HG02763 (cell line): ENCODE measurements at regions not wholly inside any gene's neighbourhood (a gene's known extent, or its start where the extent isn't known, plus 50 kb on each side); places are given as distances from the start of the nearest gene placed in this dataset.
"Not testable (repeated sequence)": the region's sequence is repeated elsewhere in the genome, so short reads cannot be mapped to it uniquely, and the experiment has no call there.

Experiments used
- ATAC-seq: cut with Tn5 transposase; IDR thresholded peaks from one replicate; pipeline ENCODE4 v1.9.1; 2021; ENCODE audit warnings: mild to moderate bottlenecking, moderate library complexity; ENCODE audit not compliant: unreplicated experiment

DNA sequence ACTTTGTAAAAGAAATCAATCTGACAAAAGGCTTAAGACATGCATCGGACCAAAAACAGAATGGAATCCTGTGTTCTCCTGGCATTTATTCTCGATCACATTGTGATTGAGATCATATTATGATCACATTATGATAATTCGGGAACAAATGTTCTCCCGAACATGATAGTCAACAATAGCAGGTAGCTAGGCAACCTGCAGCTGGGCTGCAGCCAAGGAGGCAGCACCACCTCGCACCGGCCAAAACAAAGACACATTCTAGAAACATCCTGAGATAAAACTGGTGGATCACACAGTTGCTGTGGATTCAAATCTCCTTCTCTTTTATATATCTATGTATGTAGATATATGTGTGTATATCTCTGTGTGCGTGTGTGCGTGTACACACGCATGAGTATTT lies 480.6 kb upstream of the CYLC2 start:
- no peak for ATAC-seq

DNA sequence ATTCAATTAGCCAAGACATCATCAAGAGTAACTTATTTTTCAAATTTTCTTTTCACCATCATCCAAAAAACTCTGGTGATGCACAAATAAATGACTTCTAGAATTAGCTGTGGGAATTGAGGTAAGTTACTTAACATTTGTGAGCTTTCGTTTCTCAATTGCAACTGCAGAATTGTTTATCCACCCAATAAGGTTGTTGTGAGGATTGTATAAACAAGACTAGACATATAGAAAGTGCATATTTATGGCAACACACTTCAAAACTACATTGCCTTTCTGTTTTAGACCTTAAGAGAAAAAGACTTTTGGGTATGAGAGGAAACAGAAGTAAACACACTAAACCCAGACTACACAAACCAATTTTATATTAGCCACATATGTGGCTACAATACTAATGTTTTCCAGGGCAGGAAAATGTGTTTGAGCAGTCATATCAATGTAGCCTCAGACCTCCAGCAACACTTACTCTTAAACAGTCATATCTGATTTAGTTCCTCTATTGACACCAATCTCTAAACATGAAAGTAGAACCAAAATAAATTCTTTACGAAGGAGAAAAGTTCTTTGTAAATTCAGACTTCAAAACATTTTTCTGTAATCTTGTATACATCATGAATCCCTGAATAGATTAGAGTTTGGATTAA lies 488.0 kb upstream of the CYLC2 start:
- no peak for ATAC-seq

DNA sequence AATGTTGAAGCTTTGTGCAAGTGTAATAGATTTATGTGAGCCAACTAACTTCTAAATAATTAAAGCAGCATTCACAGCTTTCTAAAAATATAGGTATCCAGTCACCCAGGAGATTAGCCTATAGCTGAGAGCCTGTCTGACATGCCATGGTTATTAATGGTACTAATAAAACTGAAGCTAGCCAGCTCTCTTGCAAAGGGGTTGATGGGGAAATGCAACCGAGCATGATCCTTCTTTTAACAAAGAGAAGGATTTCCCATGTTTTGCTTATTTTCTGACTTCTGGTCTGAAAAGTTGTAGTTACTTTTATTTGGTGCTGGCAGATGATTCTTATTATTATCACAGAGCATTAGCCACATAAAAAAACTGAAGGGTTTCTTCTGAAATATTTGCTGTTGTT lies 488.7 kb upstream of the CYLC2 start:
- ATAC-seq, result no peak

DNA sequence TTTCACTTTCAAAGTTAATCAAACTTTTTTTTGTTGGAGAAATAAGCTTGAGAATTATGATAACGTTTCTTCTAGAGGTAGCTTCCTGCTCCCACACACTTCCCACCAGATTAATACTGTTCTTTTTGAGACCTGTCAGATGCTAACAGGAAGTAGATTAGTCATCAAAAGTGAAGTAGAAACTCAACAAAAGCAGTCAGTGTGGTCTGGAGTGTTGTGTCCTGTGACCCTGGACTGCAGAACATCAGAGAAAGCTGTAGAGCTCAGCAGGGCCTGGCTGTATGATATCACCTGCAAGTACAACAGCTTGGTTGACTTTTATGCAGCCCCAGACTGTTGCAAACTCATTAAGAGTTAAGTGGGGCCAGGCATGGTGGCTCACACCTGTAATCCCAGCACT lies 495.7 kb upstream of the CYLC2 start:
- no peak for ATAC-seq

DNA sequence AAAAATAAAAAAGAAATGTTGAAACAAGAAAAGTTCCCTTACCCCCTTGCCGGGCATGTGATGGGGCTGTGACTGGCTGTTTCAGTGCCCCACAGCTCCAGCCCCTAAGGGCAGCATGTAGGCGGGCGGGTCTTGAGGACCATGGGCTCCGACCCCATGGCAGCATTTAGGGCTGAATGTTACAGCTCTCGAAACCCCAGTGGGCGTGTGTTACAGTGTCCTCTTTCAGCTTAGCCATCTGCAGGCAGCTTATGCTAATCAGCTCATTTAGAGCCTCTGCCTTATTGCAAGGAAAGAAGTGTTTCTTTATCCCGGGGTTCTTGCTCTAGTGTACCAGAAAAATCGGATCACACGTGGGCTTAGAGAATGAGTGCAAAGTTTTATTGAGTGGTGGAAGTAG lies 497.4 kb upstream of the CYLC2 start:
- no peak for ATAC-seq

DNA sequence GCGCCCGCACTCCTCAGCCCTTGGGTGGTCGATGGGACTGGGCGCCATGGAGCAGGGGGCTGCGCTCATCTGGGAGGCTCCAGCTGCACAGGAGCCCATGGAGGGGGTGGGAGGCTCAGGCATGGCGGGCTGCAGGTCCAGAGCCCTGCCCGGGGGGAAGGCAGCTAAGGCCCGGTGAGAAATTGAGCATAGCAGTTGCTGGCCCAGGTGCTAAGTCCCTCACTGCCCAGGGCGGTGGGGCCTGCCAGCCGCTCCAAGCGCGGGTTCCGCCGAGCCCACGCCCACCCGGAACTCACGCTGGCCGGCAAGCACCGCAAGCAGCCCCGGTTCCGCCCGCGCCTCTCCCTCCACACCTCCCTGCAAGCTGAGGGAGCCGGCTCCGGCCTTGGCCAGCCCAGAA lies 508.2 kb upstream of the CYLC2 start:
- not testable (repeated sequence) for ATAC-seq

DNA sequence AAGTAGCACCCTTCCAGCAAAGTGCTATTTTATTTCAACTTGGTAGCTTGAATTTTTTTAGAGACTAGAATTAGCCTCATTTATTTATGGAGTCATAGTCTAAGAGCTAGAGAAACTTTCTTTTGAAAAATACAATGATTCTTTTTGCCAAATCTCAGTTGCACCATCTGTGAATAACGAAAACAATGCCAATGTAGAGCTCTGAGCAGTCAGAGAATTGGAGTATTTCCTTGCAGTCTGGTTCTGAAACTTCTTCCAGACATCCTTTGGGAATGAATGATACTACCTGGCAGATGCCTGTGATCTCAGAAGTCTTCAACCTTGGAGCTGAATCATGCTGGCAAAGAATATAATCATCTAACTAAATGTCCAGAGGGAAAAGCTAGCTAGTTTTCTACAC lies 511.5 kb upstream of the CYLC2 start:
- no peak for ATAC-seq

DNA sequence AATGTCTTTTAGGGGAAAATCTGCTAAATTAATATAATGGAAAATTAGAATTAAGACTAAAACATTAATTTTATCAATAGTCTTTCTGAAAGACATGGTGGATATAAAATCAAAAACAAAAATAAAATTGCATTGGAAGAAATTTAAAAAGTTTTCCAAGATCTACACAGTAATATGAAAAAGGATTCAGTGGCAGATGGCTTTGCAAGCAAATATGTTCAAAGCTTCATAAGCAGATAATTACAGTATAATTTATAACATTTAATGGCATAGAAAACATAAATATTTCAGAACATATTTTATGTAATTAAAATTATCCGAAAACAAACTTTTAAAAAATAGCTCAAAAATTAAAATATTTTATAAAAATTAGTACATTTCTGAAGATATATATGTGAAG lies 512.4 kb upstream of the CYLC2 start:
- no peak for ATAC-seq

DNA sequence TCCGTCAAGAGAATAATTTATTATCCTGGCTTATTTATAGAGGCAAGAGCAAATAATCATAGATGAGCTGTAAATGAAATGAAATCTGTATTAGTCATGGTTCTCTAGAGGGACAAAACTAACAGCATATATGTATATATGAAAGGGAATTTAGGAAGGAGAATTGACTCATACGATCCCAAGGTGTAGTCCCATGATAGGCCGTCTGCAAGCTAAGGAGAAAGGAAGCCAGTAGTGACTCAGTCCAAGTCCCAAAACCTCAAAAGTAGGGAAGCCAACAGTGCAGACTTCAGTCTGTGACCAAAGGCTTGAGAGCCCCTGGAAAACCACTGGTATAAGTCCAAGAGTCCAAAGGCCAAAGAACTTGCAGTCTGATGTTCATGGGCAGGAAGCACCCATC lies 515.9 kb upstream of the CYLC2 start:
- ATAC-seq, result no peak

DNA sequence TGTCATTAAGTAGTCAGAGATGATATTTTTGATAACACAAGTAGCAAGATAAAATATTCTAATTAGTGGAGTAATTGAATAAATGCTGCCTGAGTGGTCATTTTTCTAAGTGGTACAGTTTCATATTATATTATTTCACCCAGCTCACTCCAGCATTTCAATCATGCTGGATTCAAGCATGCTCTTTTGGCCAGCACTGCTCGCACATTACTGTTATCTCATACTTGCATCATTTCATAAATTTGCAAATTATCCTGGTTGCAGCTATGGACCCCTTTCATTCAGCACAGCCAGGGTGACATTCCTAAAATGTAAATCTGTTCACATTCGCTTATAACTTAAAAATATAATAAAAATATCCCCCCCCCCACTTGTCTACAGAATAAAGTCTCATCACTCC lies 520.8 kb upstream of the CYLC2 start:
- ATAC-seq, result no peak

DNA sequence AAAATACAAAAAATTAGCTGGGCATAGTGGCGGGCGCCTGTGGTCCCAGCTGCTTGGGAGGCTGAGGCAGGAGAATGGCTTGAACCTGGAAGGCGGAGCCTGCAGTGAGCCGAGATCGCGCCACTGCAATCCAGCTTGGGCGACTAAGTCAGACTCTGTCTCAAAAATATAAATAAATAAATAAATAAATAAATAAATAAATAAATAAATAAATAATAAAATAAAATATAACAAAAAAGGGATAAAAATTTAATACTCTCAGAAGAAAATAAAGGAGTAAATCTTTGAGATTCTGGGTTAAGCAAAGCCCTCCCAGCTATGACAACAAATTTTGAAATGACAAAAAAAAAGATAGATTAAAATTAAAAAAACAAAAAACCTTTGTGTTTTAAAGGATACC lies 525.7 kb upstream of the CYLC2 start:
- not testable (repeated sequence) for ATAC-seq

DNA sequence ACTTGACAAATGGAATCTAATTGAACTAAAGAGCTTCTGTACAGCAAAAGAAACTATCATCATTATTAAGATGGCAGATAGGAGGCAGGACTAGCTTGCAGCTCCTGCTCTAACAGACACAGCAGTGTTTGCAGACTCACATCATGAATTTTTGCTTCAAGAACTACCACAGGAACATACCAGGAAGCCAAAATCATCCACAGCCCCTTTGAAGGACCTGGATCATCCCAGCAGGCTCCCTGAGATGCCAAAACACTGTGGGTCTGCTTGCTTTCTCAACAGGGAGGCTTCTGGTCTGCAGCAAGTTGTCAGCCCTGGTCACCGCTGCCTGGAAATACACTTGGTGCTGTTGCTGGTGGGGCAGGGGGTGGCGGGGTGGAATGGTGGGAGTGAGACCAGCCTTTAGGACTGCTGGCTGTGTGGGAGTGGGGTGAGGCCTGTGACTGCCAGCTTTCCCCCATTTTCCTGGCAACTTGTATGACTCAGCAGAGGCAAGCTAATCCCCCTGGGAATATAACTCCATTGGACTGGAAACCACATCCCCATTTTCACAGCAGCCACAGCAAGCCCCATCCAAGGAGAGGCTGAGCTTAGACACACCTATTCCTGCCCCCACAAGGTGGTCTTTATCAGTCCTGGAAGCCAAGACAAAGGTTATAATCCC lies 533.8 kb upstream of the CYLC2 start:
- no peak for ATAC-seq

DNA sequence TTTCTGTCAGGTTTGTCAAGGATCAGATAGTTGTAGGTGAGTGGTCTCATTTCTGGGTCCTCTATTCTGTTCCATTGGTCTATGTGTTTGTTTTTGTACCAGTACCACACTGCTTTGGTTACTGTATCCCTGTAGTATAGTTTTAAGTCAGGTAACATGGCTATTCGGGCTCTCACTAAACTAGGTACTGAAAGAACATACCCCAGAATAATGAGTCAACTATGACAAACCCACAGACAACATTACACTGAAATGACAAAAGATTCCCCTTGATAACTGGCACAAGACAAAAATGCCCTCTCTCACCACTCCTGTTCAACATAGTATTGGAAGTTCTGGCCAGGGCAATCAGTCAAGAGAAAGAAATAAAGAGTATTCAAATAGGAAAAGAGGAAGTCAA lies 535.3 kb upstream of the CYLC2 start:
- no peak for ATAC-seq

DNA sequence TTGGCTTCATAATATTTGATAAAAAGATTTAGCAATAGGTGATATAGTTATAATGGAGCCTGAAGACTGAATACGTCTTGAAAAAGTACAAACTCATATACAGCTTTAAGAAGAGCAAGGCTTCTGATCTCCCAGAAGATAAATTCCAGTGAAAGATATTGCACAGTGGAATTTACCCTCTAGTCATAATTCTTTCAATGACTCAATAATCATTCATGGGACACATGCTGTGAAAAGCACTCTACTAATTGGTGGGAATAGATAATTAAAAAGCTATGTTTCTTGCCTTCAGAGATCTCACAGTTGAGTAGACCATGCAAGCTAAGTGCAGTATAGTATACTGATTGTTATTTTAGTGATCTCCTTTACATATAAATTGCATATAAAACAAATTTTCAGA lies 538.6 kb upstream of the CYLC2 start:
- no peak for ATAC-seq

DNA sequence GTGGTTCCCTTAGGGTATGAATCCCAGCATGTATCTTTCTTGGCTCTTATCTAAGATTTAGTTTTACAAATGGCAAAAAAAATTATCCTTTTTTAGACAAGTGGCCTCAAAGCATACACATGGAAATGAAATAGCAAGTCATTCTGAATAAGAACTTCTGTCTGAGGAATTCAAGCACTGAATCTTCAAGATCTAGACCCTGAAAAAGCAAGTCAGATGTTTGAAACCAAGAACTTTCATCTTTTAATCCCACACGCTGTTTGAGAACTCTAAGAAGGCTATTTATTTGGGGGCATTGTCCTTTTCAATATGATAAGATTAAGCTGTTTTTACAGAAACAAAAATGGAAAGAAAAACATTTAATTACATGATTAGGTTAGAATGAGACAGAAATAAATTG lies 549.2 kb upstream of the CYLC2 start:
- no peak for ATAC-seq

DNA sequence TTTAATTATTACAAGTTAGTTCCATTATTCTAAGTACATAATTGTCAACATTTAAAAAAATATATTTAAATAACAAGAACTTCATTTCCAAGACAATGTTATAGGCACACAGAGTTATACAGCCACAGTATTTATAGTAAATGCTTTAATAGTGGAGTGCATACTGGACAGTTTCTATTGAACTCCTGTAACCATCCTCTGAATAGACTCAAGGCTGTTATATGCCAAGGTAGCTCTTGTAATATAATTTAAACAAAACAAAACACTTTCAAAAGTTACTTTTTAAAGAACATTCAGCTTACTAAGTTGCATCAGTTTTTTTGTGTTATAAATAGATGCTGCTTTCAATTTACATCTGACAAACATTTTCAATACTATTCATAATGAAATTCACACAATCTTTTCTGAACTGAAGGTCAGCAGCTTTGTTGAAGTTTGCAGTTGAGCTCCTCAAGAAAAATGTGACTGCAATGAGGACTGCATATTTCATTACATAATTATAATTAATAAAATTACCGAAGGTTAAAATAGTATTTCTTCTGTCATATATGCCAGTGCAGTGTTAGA lies 549.9 kb upstream of the CYLC2 start:
- no peak for ATAC-seq

DNA sequence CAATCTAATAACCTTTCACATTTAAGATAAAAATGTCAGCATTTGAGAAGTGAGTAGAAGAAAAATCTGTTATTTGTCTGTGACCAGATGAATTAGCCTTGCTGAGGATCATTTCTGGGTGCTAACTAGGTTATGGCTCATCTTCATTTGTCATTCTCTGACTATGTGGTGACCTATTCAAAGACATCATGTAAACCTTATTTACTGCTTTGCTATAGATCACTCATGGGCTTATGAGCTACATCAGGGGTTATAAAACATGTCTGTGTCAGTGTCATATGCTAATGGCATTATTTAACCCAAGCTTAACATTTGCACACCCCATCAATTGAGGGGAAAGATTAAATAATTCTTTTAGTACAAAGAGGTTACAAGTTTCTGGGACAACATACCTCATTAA lies 555.5 kb upstream of the CYLC2 start:
- no peak for ATAC-seq

DNA sequence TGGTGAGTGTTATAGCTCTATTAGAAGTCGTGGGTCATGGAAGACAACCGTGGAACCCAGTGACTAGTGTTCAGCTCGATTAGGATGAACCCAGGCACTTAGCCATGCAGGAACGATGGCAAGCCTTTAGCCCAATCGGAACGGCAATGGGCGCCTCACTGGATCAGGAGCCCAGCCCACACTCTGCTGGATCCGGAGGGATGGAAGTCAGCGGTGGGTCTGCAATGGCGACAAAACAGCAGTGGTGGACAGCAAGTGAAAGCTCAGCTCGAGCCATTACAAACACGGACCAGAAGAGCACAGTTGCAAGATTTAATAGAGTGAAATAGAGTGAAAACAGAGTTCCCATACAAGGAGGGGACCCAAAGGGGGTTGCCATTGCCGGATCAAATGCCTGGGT lies 558.5 kb upstream of the CYLC2 start:
- ATAC-seq, result not testable (repeated sequence)

DNA sequence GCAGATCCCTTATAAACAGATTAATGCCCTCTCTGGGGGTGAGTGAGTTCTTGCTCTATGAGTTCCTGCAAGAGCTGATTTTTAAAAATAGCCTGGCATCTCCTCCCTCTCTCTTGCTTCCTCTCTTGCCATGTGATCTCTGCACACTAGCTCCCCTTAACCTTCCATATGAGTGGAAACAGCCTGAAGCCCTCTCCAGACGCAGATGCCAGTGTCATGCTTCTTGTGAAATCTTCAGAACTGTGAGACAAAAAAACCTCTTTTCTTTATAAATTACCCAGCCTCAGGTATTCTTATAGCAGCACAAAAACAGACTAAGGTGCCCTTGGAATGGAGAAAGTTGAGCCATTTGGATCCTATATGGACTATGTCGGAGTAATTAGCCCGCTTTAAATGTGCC lies 559.7 kb upstream of the CYLC2 start:
- ATAC-seq, result no peak

DNA sequence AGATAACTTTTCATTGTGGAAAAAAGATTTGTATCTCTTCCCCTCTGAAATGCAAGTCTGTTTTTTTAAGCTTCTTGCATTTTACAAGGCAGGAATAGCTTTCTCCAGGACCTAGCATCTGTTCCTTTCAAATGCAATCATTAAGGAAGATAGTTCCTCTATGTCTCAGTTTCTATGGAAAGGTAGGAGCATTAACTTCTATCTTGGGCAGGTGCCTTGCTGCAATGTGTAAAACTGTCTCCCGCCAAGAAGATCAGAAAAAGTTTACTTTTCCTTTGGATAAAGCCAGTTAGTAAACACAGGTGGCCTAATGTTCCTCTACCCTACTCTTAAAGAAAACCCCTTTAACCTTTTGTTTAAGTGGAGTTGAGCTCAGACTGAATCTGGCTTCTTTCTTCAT lies 560.6 kb upstream of the CYLC2 start:
- ATAC-seq, result no peak

DNA sequence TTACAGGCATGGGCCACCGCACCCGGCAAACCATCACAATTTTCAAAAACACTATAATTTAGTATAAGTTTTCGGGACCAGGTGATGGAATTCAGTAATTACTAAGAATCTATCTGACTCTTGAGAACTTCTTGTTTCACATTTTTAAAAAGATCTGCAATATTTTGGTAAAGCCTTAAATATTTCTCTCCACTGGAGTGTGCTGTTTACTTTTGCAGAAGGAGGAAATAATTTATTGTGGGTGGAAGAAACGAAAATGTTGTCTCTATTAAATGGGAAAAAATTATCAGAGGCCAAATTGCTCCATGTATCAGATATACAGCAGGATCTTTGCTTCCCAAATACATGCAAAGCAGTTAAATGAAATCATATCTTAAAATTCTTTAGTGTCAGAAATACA lies 566.8 kb upstream of the CYLC2 start:
- ATAC-seq, result no peak

DNA sequence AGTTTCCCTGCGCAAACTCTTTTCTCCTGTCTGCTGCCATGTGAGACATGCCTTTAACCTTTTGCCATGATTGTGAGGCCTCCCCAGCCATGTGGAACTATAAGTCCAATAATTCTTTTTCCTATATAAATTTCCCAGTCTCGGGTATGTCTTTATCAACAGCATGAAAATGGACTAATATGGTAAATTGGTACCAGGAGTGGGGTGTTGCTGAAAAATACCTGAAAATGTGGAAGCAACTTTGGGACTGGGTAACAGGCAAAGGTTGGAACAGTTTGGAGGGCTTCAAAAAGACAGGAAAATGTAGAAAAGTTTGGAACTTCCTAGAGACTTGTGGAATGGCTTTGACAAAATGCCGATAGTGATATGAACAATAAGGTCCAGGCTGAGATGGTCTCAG lies 578.9 kb upstream of the CYLC2 start:
- ATAC-seq, result not testable (repeated sequence)
